Panc1 (cell line): ENCODE measurements at regions not wholly inside any gene's neighbourhood (a gene's known extent, or its start where the extent isn't known, plus 50 kb on each side); places are given as distances from the start of the nearest gene placed in this dataset.

Experiments
- ATAC-seq: fragments of 200-7000 bp; cut with Tn5 transposase; 2 replicates; pipeline ENCODE4 v1.9.1; 2020; ENCODE audit warnings: mild to moderate bottlenecking, moderate library complexity
- BruUV-seq: library from RNA; stranded (reverse); fragments of 400-500 nt; replicated peaks from 2 replicates; lab custom pipeline; 2021; lab: Mats Ljungman, UMichigan
- CTCF ChIA-PET: fragments of 300-600 bp; sonication (Branson Sonifier 250); formaldehyde crosslinking; loops from one replicate; lab custom pipeline; 2022; ENCODE audit warnings: antibody characterized with exemption; lab: Charles Lee
- POLR2A ChIA-PET: fragments of 300-600 bp; sonication (Branson Sonifier 250); formaldehyde crosslinking; loops from one replicate; lab custom pipeline; 2022; ENCODE audit warnings: antibody characterized with exemption; lab: Charles Lee
- DNase-seq: peaks from one replicate; pipeline ENCODE4 v3.0.0-alpha.2; 2010; ENCODE audit warnings: low read depth, low spot score
- H3K27ac ChIP-seq: 2 replicates; pipeline ENCODE4 v1.5.1; 2011; ENCODE audit warnings: mild to moderate bottlenecking, low read length, inconsistent platforms
- H3K27me3 ChIP-seq: fragments of 200-500 bp; sonication (Bioruptor generic); 2 replicates; pipeline ENCODE4 v1.6.0; 2014; ENCODE audit warnings: low read length, inconsistent platforms; ENCODE audit not compliant: control insufficient read depth, insufficient read depth
- H3K36me3 ChIP-seq: fragments of 200-500 bp; sonication (Bioruptor generic); 2 replicates; pipeline ENCODE4 v1.5.1; 2014; ENCODE audit warnings: inconsistent platforms, mild to moderate bottlenecking, low read length, moderate library complexity; ENCODE audit not compliant: control insufficient read depth, insufficient read depth
- H3K4me1 ChIP-seq: 2 replicates; pipeline ENCODE4 v1.5.1; 2011; ENCODE audit warnings: inconsistent platforms, mild to moderate bottlenecking, low read length, moderate library complexity; ENCODE audit not compliant: control insufficient read depth, insufficient read depth
- H3K4me3 ChIP-seq, 2 experiments: 2 replicates each; pipeline ENCODE4 v1.5.1; 2011 to 2012; ENCODE audit warnings: low read depth in 2 of 2, low read length in 2 of 2, mild to moderate bottlenecking in 2 of 2, inconsistent platforms in 1 of 2, moderate library complexity in 1 of 2
- H3K9me3 ChIP-seq: fragments of 200-500 bp; sonication (Bioruptor generic); 2 replicates; pipeline ENCODE4 v1.5.1; 2014; ENCODE audit warnings: low read depth, mild to moderate bottlenecking, inconsistent platforms, low read length, moderate library complexity; ENCODE audit not compliant: control insufficient read depth, insufficient read depth
- POLR2AphosphoS5 ChIP-seq: IDR thresholded peaks from 2 replicates; pipeline ENCODE4 v1.6.1; 2012; ENCODE audit warnings: mild to moderate bottlenecking, low read depth, low read length, moderate library complexity
- REST ChIP-seq, 2 experiments: IDR thresholded peaks; 2 replicates each; pipeline ENCODE4 v1.6.1; 2011 to 2012; ENCODE audit warnings: low read depth in 2 of 2, control low read depth in 1 of 2, low read length in 1 of 2, mild to moderate bottlenecking in 1 of 2, moderate library complexity in 1 of 2; ENCODE audit not compliant: insufficient read depth in 1 of 2
- SIN3A ChIP-seq: IDR thresholded peaks from 2 replicates; pipeline ENCODE4 v1.6.1; 2012; ENCODE audit warnings: low read depth, mild to moderate bottlenecking, low read length, moderate library complexity, borderline replicate concordance; ENCODE audit not compliant: insufficient read depth
- TCF7L2 ChIP-seq: IDR thresholded peaks from 2 replicates; pipeline ENCODE4 v1.6.1; 2011; ENCODE audit warnings: mild to moderate bottlenecking, low read depth, low read length, inconsistent platforms
- in situ Hi-C: cut with HindIII; loops from 2 replicates; pipeline ENCODE4 v1.10.0; 2016; ENCODE audit warnings: low sequenced_read_pairs, low pct_unique_long_range_greater_than_20kb
- intact Hi-C: fragments of 100-400 bp; cut with micrococcal nuclease; formaldehyde crosslinking; loops from one replicate; pipeline ENCODE4 v1.10.0; 2022; ENCODE audit not compliant: unreplicated experiment
- TF ChIP-seq, protein P1 (sequence below): fragments of 450-650 bp; IDR thresholded peaks from 2 replicates; pipeline ENCODE4 v1.5.1; 2017; ENCODE audit warnings: mild to moderate bottlenecking

- intact Hi-C loops (loop anchor here (10.0 kb wide), 1 partner anchor 55 kb away; no protein-coding TSS in a partner anchor), in situ Hi-C loops (no loop called here)
- Histone ChIP-seq H3K4me3 (no peak overlapping the region), H3K27me3 (peaks cover 5% of the 10 kb centered on the region), H3K4me1 (no peaks in the 10 kb centered on the region), H3K27ac (no peak overlapping the region), H3K36me3 (no peaks in the 10 kb centered on the region), H3K9me3 (no peaks in the 10 kb centered on the region)
- POLR2A ChIA-PET: no interaction called here
- no peak for DNase-seq
- no TSS peak for BruUV-seq
- CTCF ChIA-PET: no interaction called here
- ATAC-seq: no peak
- TF ChIP-seq REST (IDR thresholded peaks at IDR 0.05; ENCODE audit: insufficient read depth in 1 of 2, low read depth in 2 of 2, low read length in 1 of 2) (no peak), SIN3A (no peak), POLR2AphosphoS5 (no peak), TCF7L2 (no peak)
- TF ChIP-seq, protein P1, sequence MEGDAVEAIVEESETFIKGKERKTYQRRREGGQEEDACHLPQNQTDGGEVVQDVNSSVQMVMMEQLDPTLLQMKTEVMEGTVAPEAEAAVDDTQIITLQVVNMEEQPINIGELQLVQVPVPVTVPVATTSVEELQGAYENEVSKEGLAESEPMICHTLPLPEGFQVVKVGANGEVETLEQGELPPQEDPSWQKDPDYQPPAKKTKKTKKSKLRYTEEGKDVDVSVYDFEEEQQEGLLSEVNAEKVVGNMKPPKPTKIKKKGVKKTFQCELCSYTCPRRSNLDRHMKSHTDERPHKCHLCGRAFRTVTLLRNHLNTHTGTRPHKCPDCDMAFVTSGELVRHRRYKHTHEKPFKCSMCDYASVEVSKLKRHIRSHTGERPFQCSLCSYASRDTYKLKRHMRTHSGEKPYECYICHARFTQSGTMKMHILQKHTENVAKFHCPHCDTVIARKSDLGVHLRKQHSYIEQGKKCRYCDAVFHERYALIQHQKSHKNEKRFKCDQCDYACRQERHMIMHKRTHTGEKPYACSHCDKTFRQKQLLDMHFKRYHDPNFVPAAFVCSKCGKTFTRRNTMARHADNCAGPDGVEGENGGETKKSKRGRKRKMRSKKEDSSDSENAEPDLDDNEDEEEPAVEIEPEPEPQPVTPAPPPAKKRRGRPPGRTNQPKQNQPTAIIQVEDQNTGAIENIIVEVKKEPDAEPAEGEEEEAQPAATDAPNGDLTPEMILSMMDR: no peak
These were observed 166.0 kb downstream of the IPO8 start for GRCh38 chr12:30529489-30530269.

DNA sequence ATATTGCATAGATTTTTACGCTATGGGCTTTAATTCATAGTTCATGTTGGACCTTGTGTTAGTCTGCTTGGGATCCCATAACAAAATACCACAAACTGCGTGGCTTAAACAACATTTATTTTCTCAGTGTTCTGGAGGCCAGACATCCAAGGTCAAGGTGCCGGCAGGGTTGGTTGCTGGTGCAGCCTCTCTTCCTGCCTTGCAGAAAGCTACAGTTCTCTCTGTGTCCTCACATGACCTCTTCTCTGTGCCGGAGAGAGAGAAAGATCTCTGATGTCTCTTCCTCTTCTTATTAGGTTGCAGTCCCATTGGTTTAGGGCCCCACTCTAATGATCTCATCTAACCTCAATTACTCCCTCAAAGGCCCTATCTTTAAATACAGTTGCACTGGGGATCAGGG is 170.5 kb downstream of the IPO8 start:
- POLR2A ChIA-PET: no interaction called here

More for the DNA sequence above, 170.5 kb downstream of the IPO8 start:
- Histone ChIP-seq H3K36me3 (no peaks in the 10 kb centered on the region), H3K4me3 (no peak overlapping the region), H3K27ac (no peak overlapping the region), H3K9me3 (no peaks in the 10 kb centered on the region), H3K4me1 (no peaks in the 10 kb centered on the region), H3K27me3 (peaks cover 5% of the 10 kb centered on the region; the same call in 1 of the 2 replicates)
- no TSS peak for BruUV-seq
- ATAC-seq (no peak), DNase-seq (no peak)
- TF ChIP-seq, protein P1: no peak
- TF ChIP-seq REST (IDR thresholded peaks at IDR 0.05; ENCODE audit: insufficient read depth in 1 of 2, low read depth in 2 of 2, low read length in 1 of 2) (no peak), POLR2AphosphoS5 (no peak), TCF7L2 (no peak)
- CTCF ChIA-PET: no interaction called here
- intact Hi-C loops: no loop called here
- in situ Hi-C loops: no loop called here
